Fibroblast of upper back skin (primary cell): ENCODE measurements at regions not wholly inside any gene's neighbourhood (a gene's known extent, or its start where the extent isn't known, plus 50 kb on each side); places are given as distances from the start of the nearest gene placed in this dataset.

Source experiments
- DNase-seq: peaks from one replicate; pipeline ENCODE4 v3.0.0-alpha.2; 2013

DNA sequence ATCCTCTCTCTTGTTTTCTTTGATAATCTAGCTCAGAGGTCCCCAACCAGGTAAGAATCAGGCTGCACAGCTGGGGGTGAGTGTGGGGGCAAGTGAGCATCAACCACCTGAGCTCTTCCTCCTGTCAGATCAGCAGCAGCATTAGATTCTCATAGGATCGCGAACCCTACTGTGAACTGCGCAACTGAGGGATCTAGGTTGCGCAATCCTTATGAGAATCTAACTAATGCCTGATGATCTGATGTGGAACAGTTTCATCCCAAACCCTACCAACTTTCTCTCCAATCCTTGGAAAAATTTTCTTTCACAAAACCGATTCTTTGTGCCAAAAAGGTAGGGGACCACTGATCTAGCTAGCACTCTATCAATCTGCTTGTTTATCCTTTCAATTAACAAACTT lies 678.3 kb downstream of the CBLN2 start:
- no peak for DNase-seq

DNA sequence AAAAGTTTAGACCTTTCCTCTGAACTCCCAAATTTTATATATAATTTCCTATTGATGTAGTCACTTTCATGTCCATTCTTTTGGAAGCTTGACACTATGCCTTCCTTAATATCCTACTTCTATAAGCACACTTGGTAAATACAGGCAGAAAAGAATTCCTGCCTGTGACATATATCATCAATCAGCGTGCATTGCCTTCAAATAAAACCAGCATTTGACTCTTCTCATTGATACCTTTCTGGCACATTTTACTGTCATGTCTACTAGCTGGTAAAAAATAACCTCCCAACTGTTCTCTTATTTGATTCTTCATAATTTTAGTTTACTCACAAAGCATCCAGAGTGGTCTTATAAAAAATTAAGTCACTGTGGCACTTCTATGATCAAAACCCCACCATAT lies 693.5 kb downstream of the CBLN2 start:
- no peak for DNase-seq

GRCh38 chr18:71849407-71849806 lies 694.7 kb downstream of the CBLN2 start:
- no peak for DNase-seq

- no peak for DNase-seq
Observed at GRCh38 chr18:71846716-71847115, 697.4 kb downstream of the CBLN2 start.

- no peak for DNase-seq
Observed at GRCh38 chr18:71844814-71845213, 699.3 kb downstream of the CBLN2 start.

DNA sequence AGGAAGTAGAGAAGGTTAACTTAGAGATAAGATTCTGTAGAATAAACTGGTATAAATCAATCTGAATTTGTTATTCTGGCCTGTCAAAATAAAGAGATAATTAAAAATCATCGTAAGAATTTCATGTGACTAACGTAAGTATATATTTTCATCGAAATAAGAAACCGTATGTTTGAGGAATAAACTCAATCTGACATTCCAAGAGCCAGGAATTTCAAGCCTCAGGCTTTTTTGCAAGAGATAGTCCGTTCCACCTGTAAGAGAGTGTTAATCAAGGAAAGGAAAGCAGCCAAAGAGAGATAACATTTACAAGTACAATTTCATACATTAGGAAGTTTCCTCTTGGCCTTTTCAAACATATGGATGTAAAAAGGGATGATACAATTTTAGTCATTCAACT lies 701.5 kb downstream of the CBLN2 start:
- DNase-seq, result no peak

GRCh38 chr18:71837547-71837946 lies 706.6 kb downstream of the CBLN2 start:
- DNase-seq, result no peak

DNA sequence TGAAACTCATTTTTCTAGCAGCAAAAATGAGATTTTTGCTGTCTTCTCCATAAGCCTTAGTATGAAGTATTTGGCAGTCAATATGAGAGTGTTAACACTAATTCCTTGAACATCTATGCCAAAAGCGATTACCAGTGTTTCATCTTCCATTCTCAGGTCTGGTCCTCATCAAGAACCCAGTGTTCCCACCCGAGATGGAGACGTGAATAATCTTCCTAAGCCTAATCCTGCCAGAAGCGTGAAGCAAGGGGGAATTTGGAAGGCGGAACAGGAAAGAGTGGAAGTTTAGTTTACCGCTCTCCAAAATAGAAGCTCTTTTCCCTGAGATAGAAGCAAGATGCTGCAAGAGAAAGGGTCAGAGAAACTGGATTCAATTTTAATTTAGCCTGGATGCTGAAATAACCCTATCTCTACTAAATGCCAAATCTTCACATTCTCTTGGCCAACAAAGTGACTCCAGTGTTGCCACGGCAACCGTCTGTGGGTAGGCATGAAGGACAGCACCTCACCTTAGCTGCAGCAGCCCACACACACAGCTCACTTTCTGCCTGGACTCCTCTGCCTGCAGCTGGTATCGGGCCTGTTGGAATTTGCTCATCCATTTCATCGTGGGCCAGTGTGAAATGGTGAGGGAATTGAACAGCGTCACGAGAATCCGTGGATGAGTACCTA lies 711.1 kb downstream of the CBLN2 start:
- no peak for DNase-seq

DNA sequence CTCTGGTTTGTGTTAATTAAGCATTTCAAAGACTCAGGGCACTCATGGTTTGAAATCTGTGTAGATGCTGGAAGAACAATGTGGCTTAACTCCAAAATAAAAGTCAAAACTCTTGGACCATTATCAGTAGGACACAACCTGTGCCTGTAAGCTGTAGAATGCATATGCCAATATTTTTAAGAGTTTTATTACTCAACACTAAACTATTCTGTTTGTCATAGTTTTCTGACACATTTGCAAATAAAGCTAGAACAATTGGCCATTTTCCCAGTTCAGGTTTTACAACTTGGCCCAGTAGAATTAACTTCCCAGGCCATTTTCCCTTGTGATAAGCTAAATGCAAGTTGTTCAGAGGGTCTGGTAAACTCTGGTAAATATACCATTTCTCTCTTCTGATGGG lies 713.1 kb downstream of the CBLN2 start:
- peak; percentile 4 for DNase-seq

- no peak for DNase-seq
Observed at GRCh38 chr18:71827301-71827700, 716.8 kb downstream of the CBLN2 start.

DNA sequence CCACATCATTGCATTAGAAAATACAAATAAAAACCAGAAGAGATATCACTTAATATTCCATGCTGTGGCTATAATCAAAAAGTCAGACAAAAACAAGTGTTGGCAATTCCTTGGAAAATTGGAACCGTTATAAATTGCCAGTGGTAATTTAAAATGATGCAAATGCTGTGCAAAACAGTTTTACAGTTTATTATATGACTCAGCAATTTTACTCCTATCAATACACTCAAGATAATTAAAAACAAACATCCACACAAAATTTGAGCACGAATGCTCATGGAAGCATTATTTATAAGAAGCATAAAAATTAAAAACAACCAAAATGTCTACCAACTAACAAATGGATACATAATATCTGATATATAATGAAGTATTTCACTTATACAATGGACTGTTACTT lies 728.8 kb downstream of the CBLN2 start:
- DNase-seq, result no peak

DNA sequence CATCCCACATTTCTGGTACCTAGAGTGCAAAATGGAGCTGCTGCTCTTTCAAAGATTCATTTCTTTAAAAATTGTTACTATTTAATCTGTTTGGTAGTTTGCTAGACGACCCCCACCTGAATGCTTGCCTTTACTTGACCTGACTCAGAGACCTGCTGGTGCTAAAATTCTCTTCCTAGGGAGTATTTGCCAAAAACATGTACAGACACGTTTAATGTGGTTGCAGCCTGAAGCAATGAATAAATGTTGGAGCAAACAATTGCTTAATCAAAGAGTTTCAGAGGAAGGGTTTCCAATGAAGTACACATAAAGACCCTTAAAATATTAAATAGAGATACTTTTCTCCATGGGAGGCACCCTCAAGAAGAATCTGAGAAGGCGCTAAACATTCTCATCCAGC lies 734.4 kb downstream of the CBLN2 start:
- no peak for DNase-seq

- DNase-seq, result peak; percentile 47
Observed at GRCh38 chr18:71808616-71809015, 735.5 kb downstream of the CBLN2 start.

GRCh38 chr18:71807586-71807985 lies 736.6 kb downstream of the CBLN2 start:
- no peak for DNase-seq

GRCh38 chr18:71798986-71799673 lies 745.0 kb downstream of the CBLN2 start:
- peak; percentile 63 for DNase-seq

DNA sequence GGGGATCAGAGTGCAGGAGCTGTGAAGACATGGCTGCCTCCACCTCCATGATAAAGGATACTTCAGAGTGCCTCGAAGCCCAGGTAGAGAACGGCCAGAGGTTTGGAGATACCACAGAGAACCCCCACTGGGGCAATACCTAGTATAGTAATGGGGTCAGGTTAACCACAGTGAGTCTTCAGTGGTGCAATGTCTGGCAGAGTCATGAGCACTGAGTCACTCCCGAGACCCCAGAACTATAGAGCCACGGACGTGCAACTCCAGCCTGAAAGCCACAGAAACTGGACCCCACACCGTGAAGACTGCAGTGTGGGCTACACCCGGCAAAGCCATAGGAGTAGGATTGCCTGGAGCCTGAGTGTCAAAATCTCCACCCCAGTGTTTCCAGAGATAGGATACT lies 746.6 kb downstream of the CBLN2 start:
- DNase-seq, result no peak

GRCh38 chr18:71784777-71785176 lies 759.4 kb downstream of the CBLN2 start:
- no peak for DNase-seq

DNA sequence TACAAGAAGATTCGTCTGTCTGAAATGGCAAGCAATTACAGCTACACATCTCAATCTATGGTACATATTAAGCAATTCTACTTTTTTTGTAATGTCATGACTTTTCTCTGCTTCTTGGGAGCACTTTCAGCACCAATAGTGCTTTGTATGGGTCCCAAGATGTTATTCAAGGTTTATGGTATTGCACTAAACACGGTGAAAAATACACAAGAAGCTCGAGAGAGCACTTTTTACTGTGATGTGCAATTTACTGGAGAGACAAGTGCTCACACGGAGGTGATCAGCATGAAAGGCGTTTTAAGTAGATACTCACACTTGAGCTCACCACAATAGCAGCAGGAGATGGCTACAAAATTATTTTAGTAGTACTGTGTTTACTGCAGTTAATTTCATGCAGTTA lies 783.6 kb downstream of the CBLN2 start:
- DNase-seq, result no peak

DNA sequence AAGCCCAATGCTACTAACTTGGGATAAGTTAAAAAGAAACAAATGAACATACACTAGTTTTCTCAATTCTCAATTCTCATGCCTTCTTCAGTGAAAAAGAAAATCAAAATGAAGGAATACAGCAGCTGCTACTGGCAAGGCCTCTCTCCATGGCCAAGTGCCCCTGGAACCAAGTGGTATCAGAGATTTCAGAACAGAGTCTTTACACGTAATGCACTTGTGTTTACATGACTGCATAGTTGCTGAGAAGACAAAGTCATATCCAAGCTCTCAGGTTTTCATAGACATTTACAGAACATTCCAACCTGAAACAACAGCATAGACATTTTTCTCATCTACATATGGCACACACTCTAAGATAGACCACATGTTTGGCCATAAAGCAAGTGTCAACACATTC lies 789.9 kb downstream of the CBLN2 start:
- DNase-seq, result no peak

GRCh38 chr18:71743634-71744033 lies 800.5 kb downstream of the CBLN2 start:
- no peak for DNase-seq

GRCh38 chr18:71729611-71730010 lies 814.5 kb downstream of the CBLN2 start:
- no peak for DNase-seq

DNA sequence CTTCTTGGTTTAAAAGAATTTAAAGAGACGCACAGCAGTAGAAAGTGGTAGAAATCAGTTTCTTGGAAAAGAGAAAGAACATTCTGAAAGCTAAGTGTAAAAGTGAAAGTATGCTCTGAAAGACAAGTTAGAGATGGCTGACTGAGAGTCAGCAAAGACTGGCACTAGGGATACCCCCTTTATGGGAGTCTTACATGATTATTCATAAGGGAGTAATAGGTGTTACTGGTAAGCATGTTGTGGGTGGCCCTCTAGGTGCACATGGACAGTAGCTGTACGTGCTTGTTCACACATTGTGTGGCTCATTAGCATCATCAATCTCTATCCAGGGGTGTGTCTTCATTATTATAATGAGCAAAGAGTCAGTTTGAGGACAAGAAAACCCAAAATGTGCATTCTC lies 816.2 kb downstream of the CBLN2 start:
- DNase-seq, result no peak

DNA sequence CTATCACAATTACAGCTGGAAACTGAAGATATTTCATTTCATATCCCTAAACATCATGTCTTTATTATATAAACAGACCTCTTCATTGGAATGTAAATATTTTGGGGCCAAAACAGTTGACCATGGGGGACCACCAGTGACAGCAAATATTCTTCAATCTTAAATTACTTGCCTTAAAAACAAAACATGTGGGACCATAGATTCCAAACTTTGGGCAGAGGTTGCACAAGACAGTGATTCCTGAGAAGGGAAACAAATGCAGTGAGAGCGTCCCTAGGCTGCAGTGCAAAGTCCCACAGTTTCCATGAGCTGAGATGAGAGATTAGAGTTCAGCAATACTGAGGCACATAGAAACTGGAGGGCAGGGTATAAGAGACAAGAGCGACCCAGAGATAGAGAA lies 818.9 kb downstream of the CBLN2 start:
- no peak for DNase-seq

DNA sequence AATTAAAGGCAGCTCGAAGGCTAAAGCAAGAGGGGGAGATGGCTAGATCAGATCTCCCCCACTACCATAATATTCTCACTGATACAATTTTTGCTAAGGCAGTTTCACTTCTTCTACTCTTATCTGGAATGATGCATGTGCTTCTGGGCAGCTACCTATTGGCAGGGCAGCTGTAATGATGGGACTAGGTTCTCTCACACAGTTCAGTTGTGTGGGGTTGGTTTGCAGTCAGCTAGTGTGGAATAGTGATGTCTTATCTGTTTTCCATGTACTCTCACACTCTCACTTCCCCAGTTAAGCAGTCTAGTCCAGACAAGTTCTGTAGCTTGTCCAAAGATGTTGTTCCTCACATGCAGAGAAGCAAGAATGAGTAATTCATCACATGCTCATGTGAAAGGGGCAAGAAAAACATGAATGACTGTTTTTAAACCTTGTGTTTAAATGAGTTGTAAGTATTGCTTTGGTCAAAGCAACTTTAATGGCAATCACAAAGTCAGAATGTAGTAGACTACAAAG lies 836.1 kb downstream of the CBLN2 start:
- DNase-seq, result no peak

DNA sequence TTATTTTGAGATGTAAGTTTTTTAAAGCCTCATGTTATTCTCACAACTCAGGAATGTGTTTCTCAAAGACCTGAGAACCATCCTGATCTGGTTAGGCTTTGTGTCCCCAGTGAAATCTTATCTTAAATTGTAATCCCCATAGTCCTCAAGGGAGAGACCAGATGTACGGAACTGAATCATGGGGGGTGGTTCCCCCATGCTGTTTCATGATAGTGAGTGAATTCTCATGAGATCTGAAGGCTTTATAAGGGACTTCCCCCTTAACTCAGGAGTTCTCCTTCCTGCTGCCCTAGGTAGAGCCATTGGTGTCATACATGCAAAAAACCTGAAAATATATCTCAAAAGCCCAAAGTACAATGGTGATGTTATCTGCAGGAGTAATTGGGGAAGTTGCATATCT lies 836.7 kb downstream of the CBLN2 start:
- DNase-seq, result no peak
